GM21381 (cell line): ENCODE measurements at regions not wholly inside any gene's neighbourhood (a gene's known extent, or its start where the extent isn't known, plus 50 kb on each side); places are given as distances from the start of the nearest gene placed in this dataset.
"Not testable (repeated sequence)": the region's sequence is repeated elsewhere in the genome, so short reads cannot be mapped to it uniquely, and the experiment has no call there.

ENCODE experiments used
- ATAC-seq: cut with Tn5 transposase; IDR thresholded peaks from one replicate; pipeline ENCODE4 v1.9.1; 2021; ENCODE audit warnings: mild to moderate bottlenecking, moderate library complexity; ENCODE audit not compliant: unreplicated experiment

DNA sequence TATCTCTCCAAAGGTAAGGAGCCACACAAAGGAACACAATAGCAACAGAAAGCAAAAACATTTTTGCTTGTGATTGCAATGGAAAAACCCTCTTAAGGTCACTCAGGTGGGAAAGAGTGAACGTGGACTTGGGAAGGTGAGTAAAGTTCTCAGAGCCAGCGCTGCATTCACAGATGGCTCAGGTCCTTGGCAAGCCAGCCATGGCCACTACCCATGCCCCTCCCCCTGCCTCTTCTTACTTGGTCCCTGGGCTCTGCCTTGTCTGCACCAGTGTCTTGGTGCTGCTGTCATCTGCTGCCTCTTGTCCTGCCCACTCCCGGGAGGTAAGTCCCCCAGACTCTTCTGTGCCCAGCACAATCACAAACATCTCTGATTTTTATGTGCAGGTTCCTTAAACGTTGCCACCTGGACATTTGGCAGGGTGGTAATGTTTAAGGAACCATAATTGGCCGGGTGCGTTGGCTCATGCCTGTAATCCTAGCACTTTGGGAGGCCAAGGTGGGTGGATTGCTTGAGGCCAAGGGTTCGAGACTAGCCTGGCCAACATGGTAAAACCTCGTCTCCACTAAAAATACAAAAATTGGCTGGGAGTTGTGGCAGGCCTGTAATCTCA lies 74.6 kb downstream of the FEM1C start:
- no peak for ATAC-seq

DNA sequence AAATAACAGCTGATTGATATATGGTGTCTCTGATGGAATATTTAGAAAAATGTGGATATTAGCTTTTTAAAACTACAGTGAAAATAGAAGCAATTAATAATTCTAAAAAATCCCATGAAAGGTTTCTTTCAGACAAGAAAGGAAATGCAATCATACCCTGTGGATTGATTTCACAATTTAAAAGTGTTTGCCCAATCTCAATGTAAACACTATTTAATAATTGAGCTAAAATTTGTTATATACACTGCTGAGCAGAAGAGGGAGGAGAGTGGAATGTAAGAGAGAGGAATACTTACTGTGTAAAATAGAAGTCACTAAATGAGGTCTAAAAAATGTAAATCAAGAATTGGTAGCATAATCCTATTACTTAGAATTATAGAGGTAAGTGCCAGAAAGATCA lies 76.9 kb downstream of the FEM1C start:
- ATAC-seq: no peak

DNA sequence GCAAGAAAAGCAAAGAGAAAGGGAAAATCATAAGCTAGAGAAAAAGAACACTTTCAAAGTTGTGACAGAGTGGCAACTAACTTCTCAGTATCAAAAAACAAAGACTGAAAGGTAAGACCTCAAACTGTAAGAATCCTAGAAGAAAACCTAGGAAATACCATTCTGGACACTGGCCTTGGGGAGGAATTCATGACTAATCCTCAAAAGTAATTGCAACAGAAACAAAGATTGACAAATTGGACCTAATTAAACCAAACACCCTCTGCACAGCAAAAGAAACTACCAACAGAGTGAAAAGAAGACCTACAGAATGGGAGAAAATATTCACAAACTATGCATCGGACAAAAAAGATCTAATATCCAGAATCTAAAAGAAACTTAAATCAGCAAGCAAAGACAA lies 79.1 kb downstream of the FEM1C start:
- no peak for ATAC-seq

DNA sequence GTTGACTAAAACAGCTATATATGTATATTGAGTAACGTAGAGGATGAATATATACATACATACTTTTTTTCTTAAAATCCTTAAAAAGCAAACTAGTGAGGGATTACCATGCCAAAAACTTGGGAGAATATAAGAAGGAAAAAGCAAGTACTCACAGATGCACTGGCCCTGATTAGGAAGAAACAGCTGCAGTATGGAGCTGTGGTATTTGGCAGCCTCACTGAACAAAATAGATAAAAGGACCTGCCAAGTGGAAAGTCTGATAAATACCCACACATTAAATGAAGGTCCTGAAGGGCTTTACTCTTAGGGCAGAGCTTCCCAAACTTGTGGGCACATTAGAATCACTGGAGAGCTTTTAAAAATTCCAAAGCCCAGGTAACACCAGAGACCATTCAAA lies 80.6 kb downstream of the FEM1C start:
- ATAC-seq: no peak

DNA sequence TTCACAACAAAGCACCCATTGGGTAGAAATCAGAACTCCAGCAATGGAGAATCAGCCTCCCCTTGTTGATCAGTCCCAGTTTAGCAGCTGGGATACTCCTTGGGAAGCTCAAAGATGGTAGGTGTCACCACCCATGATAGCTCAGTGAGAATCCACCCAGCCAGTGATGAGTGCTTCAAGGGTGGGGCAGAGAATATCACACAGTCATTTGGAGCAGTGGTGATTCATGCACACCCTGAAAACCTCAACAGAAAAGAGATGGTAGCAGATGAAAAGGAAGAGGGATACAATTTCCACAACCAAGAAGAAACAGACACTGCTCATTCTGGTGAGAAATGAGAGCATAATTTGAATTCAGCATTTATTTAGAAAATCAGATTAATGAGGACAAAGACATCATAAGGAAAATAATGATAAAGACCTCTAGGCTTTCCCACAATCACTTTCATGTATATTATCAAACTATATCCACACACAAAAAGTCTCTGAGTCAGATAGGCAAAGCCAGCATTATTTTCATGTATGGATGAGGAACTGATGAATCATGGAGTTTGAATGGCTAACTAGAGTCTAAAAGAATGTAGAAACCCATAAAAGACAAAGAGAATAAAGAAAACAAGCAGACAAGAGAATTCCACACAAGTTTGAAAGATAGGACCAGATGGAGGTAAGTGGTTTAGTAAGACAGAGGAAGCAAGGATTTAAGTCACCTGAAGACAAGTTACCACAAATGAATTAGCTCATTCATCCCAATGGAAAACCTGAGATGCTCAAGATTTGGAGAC lies 82.9 kb downstream of the FEM1C start:
- ATAC-seq: no peak

DNA sequence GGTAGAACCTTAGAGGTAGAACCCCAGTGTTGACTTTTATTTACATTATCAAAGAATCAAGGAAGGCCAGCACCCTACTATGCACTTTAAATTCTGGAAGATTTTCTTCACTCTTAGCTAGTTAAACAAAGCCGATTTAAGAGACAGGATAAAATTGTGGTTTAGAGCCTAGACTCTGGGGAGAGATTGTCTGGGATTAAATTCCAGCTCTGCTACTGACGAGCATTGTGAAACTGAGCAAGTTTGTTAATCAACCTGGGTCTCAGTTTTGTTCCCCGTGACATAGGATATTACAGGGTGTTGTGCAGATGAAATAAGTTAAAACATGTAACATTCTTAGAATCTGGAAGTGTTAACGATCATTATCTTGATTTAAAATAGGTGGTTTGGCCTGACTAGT lies 83.5 kb downstream of the FEM1C start:
- ATAC-seq: no peak

DNA sequence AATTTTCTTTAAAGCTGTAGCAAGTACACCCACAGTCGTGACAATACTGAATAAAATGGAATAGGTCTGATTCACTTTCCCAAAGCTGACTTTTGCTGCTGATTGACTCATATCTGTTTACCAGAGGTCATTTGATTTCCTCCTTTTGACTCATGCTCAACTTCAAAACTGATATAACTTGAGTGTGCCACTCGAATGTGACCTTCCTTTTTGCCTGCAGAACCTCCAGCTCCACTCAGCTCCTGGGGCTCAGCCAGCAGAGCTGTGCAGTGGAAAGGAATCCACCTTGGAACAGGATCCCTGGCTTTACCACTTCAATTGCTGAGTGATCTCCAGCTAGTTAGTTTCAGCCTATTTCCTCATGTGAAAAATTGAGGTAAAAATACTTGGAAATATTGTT lies 84.1 kb downstream of the FEM1C start:
- peak; percentile 53 for ATAC-seq

DNA sequence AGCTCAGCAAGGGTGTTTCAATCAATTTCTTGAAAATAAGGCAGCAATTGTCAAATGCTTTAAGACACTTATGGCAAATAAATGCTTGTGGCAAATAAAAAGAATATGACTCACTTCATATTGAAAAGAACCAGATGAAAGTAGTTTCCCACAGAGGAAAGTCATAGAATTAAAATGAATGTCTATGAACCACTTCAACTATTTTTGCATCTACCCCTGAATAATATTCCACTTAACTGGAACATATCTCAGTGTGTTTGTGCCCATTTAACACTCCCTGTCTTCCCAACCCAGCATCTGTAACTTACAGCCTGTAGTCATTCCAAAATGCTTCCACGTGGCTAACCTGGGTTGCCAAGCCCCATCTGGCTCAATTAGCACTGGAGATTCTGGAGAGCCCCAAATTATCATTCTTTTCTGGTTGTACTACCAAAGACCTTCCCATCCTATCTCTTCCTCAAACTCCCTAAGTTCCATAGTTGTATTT lies 84.7 kb downstream of the FEM1C start:
- no peak for ATAC-seq

DNA sequence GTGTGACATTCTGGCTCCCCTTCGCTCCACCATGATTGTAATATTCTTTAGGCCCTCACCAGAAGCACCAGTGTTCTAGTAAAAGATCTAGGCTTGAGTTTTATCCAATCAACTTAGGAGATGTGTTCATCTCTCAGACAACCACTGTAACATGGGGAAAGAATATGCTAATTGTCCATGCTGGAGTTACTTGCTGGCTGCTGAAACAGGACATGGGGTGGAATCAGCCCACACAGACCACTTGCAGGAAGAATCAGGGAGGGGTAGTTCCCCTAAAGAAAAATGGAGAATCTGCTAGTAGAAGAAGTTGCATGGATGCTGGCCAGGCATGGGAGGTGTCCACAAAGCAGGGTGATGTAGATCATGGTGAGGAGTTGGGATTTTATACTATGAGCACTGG lies 86.2 kb downstream of the FEM1C start:
- ATAC-seq: no peak

DNA sequence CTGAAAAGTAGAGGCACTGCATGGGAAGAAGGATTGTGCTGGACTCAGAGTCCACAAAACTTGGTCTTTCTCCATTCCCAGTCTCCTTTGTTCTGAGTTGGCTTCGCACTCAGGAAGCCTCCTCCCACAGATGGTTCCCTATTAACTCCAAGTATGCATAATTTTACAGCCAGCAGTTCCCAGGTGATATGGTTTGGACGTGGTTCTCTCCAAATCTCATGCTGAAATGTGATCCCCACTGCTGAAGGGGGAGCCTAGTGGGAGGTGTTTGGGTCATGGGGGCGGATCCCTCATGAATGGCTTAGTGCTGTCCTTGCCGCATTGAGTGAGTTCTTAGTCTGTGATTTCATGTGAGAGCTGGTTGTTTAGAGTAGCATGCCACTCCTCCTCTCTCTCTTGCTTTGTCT lies 86.6 kb downstream of the FEM1C start:
- ATAC-seq: no peak

DNA sequence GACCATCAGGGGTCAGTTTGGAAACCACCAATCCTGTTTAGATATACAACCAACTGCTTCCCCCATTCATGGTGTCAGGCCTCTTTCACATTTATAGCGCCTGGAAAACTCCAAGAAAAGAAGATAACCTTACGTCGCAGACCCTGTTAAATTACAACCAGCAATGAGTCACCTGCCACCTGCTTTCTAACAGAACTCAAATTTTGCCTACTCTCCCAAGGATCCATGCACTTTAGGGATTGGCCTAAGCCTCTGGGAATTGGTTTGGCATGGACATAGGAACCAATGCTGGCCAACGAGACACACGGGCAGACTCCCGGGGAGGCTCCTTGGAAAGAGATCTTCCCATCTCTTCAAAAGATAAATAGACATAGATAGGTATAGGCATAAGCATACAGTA lies 87.0 kb downstream of the FEM1C start:
- no peak for ATAC-seq

DNA sequence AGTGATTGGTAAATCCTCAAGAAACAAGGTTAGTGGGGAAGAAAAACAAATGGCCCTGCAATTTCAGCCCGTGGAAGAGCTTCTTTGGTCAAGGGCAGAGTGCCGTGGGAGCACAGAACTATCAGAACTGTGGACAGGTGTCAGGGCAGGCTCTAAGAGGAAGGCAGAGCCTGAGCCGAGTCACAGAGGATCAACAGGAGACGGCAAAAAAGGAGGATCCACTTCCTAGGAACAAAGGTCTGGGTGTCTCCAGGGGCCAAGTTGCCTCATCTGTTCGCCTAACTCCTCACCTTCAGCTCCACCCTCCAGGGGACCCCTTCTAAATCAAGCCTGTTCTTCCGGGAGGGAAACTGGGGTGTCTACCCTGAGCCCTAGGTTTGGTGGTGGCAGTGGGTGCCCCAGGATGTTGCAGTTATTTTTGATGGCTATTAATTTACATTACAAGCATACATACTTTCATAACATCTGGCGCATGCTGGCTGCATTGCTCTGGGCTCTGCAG lies 88.0 kb downstream of the FEM1C start:
- ATAC-seq: no peak

DNA sequence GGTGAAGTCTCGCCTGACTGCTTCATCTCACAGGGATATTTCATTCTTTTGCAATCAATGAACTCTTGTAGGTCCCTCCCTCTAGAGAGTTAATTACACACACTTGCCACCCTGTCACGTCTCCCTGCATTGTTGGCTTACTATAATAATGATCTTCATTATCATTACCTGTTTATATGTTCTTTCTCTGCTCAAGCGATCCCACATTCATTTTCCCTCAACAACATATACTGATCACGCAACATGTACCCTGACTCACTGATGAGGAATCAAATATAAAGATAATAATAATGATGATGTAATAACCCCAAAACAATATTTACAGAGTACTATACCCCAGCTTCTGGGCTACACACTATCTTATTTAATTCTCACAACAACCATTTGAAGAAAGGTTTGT lies 88.5 kb downstream of the FEM1C start:
- ATAC-seq: no peak

DNA sequence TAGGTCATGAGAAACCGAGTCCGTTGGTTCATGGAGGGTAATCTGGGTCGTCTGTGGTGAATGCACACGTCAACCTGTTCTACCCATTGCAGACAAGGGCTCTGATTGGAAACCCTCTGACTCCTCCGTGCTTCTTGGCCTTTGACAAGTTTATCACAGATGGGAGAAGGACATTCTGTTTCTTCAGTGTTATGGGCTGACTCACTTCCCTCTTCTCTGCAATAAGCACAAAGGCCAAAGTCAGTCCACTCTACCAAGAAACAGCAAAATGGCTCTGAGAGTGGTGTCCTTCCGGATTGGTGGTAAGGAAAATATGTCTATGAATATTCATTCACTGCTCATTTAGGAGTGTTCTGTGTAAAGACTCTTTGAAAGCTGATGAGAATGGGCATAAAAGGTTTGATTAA lies 89.3 kb downstream of the FEM1C start:
- ATAC-seq: no peak

DNA sequence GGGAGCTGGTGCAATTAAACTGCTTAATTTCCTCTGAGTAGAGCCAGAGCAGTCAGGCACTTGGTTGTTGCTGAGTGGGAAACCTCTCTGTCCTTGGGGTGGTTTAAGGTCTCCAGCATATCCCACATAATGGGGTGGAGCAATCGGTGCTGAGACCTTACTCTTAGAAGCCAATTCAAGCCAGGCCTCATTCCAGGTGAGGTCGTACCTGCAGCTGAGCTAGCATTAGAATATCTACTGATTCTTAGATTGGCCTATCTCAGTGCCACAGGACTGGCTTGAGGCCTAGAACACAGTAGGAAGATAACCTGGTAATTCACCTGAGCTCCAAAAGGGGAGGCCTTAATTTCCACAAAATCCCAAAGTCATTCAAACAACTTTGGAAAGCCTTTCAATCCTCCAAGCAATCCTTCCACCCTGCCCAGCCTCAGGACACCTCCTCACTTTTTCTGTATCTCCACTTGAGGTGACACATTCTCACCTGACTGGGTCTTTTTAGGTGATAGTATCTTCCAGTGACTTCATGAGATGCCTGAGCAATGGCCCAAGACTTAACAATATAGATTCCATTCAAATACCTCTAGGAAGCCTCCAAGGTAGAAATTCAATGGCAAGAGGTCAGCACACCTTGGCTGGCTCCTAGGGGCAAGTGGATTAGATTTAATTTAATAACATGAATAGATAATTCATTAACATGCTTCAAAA lies 91.0 kb downstream of the FEM1C start:
- ATAC-seq: no peak

DNA sequence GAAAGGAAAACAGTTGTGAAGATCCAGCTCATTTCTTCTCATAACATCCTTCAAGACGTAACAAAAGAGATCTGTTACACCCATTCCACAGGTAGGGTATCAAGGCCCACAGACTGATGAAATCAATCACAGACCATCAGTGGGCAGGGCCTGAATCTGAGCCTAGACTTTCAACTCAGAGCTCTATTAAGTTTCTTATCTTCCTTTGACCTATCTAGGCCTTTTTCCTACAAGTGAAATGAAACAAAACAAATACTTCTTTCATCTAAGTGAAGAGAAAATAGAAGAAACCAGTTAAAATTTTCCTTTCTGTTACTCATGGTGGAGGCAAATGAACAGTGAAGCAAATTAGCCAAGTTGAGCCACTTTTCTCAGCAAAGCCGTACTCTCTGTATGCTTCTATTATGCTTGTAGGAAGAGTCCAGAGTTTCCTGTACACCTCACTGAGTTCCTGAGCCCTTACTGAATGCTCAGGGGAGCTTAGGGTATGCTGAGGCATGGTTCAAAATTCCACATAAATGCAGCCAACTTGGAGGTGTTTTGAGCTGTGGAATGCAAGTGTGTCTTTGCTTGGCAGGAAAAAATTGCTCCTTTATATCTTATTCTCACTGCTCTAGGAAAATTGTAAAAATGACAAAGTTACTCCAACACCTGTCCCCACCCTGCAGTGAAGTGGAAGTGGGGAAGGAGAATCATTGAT lies 91.9 kb downstream of the FEM1C start:
- no peak for ATAC-seq

DNA sequence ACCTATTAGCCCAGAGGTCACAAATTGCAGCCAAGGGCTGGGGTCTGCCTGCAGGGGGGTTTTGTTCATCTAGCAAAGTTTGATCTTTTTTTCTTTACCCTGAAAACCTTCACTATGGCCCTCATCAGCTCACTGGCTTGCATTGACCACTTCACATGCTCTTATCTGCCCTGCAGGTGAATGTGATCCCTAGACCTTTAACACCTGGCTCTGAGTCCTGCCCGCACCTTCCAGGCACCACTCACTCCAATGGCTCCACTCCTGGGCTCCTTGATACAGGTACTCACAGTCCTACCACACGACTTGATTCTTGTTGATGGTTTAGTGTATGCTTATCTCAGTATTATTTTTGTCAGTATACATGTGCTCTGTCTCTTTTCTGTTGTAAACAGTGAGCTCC lies 92.5 kb downstream of the FEM1C start:
- ATAC-seq: no peak

DNA sequence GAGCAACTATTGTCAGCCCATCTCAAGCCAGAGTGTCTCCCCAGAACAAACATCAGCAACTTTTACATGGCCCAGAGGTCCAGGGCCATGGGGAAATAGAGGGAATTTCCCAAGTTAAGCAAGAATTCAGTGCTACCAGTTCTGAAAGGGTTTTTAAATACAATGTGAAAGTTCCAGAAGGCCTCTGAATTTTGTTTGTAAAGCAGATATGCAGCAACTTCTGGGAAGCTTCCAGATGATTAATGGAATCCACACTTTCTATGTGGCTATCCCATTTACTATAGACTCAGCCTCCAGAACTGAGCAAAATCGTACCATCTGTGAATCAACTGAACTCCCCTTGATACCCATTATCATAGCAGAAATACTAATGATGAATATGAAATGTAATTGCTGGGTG lies 93.8 kb downstream of the FEM1C start:
- ATAC-seq: no peak

DNA sequence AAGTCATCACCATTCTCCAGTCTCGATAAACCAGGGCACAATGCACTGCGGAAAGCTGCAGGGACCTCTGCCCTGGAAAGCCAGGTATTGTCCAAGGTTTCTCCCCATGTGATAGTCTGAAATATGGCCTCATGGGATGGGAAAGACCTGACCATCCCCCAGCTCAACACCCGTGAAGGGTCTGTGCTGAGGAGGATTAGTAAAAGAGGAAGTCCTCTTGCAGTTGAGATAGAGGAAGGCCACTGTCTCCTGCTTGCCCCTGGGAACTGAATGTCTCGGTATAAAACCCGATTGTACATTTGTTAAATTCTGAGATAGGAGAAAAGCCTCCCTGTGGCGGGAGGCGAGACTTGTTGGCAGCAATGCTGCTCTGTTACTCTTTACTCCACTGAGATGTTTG lies 95.9 kb downstream of the FEM1C start:
- not testable (repeated sequence) for ATAC-seq

DNA sequence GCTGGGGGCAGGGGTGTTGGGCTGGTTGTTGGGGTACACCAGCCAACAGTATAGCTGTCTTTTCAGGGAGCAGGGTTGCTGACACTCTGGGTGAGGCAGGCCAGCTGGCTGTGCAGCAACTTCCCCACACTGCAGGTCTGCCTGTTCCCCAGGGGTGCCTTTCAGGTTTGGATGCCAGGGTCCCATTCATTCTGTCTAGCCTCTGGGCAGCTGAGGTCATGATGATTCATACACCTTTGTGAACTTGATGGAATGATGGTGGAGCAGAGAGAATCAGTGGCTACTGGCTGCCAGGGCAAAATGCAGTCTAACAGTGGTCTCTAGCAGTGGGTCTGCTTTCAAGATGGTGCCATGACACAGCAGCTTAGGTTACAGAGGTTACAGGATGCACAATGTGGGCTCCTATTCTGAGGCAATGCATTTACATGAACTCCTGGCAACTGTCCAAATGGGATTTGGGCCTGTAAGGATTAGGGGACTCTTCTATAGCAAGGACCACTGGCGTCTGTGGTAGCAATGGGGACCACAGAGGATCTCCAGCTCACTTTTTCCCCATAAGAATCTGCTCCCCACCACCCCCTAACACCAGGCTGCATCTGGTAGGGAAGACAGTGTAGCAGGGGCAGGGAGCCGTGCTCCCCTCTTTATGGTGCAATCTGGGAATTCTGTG lies 103.7 kb downstream of the FEM1C start:
- no peak for ATAC-seq

DNA sequence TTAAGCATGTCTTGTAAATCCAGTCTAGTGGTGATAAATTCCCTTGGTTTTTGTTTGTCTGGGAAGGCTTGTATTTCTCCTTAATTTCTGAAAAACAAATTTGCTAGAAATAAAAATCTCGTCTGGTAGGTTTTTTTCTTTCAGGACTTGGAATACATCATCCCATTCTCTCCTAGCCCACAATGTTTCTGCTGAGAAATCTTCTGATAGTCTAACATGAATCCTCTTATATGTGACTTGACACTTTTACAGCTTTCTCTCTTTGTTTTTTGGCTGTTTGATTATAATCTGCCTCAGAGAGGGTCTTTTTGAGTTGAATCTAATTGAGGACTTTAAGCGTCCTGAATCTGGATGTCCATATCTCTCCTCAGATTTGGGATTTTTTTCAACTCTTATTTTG lies 104.9 kb downstream of the FEM1C start:
- ATAC-seq: no peak
